DND-41 (cell line): ENCODE measurements at regions not wholly inside any gene's neighbourhood (a gene's known extent, or its start where the extent isn't known, plus 50 kb on each side); places are given as distances from the start of the nearest gene placed in this dataset.

Source experiments
- EZH2 ChIP-seq: IDR thresholded peaks from 3 replicates; pipeline ENCODE4 v1.6.1; 2012; ENCODE audit warnings: borderline replicate concordance, low read depth, mild to moderate bottlenecking, moderate library complexity, low read length, inconsistent platforms; ENCODE audit not compliant: severe bottlenecking
- TF ChIP-seq, protein P1 (sequence below): IDR thresholded peaks from 2 replicates; pipeline ENCODE4 v1.5.1; 2012; ENCODE audit warnings: borderline replicate concordance, low read length, moderate library complexity, mild to moderate bottlenecking; ENCODE audit not compliant: poor library complexity, severe bottlenecking; ENCODE audit errors: extremely low read depth

DNA sequence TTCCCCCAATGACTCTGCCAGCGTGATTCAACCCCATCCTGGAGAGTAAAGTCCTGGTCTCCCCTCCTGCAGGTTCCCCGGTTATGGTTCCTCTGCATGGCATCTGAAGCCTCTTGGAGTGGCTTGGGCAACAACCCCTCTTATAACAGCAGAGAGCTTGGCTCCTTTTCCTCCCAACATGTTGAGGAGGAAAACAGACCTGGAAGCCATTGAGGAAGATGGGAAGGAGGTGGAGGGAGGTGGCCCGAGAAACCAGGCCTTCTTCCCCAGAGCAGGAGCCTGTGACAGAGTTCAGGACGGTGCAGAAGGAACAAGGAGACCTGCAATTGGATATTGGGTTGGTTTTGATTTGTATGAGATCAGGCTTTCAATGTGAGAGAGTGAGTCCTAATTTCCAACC lies 184.0 kb upstream of the ADCY1 start:
- TF ChIP-seq, protein P1, sequence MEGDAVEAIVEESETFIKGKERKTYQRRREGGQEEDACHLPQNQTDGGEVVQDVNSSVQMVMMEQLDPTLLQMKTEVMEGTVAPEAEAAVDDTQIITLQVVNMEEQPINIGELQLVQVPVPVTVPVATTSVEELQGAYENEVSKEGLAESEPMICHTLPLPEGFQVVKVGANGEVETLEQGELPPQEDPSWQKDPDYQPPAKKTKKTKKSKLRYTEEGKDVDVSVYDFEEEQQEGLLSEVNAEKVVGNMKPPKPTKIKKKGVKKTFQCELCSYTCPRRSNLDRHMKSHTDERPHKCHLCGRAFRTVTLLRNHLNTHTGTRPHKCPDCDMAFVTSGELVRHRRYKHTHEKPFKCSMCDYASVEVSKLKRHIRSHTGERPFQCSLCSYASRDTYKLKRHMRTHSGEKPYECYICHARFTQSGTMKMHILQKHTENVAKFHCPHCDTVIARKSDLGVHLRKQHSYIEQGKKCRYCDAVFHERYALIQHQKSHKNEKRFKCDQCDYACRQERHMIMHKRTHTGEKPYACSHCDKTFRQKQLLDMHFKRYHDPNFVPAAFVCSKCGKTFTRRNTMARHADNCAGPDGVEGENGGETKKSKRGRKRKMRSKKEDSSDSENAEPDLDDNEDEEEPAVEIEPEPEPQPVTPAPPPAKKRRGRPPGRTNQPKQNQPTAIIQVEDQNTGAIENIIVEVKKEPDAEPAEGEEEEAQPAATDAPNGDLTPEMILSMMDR = no peak
- no peak for TF ChIP-seq EZH2
